Nephron progenitor cell (in vitro differentiated cells): ENCODE measurements at regions not wholly inside any gene's neighbourhood (a gene's known extent, or its start where the extent isn't known, plus 50 kb on each side); places are given as distances from the start of the nearest gene placed in this dataset.

Experiments used
- DNase-seq: peaks from one replicate; pipeline ENCODE4 v3.0.0; 2021
- H3K27ac Mint-ChIP-seq: 2 replicates; pipeline ENCODE4 v1.8.0; 2021; ENCODE audit warnings: mild to moderate bottlenecking, moderate library complexity, mixed read lengths
- H3K27me3 Mint-ChIP-seq: 2 replicates; pipeline ENCODE4 v1.8.0; 2021; ENCODE audit warnings: mild to moderate bottlenecking, low read depth, mixed read lengths; ENCODE audit not compliant: poor library complexity
- H3K36me3 Mint-ChIP-seq: 2 replicates; pipeline ENCODE4 v1.8.0; 2021; ENCODE audit warnings: low read depth, mixed read lengths
- H3K4me1 Mint-ChIP-seq: 2 replicates; pipeline ENCODE4 v1.8.0; 2021; ENCODE audit warnings: mixed read lengths
- H3K4me3 Mint-ChIP-seq: 2 replicates; pipeline ENCODE4 v1.8.0; 2021; ENCODE audit warnings: mild to moderate bottlenecking, moderate library complexity, mixed read lengths
- H3K9me3 Mint-ChIP-seq: 2 replicates; pipeline ENCODE4 v1.8.0; 2021; ENCODE audit warnings: mild to moderate bottlenecking, moderate library complexity, mixed read lengths
- CTCF ChIP-seq: fragments of 200-600 bp; sonication (generic); IDR thresholded peaks from 2 replicates; pipeline ENCODE4 v1.5.0; 2021; ENCODE audit warnings: antibody characterized with exemption

DNA sequence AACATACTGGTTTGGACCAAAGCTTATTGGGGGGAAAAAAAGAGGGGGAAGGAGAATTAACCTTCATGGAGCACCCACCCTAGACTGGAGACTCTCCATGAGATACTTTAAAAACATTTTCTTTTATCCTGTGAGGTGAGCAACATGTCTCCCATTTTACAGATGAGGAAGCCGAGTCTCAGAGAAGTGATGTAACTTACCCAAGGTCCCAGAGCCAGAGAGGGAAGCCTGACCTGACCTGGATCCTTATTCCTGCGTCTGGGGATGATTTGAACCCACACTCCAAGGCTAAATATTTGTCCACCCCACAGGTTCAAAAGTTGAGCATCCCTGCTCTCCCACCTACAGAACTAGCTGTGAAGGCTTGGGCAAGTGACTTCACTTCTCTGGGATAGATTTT is 137.9 kb upstream of the JUN start:
- no peaks in the 10 kb centered on the region for H3K9me3 Mint-ChIP-seq
- DNase-seq, result no peak
- TF ChIP-seq CTCF, result no peak
- H3K4me1 Mint-ChIP-seq, result peaks cover 24% of the 10 kb centered on the region
- H3K27ac Mint-ChIP-seq, result no peak overlapping the region
- H3K36me3 Mint-ChIP-seq, result no peaks in the 10 kb centered on the region
- peaks cover 4% of the 10 kb centered on the region for H3K27me3 Mint-ChIP-seq
- H3K4me3 Mint-ChIP-seq, result no peak overlapping the region

GRCh38 chr1:58922302-58923089 is 138.6 kb upstream of the JUN start:
- peak overlapping the region; percentile 55 for H3K27ac Mint-ChIP-seq
- peaks cover 30% of the 10 kb centered on the region for H3K4me1 Mint-ChIP-seq
- peak overlapping the region; percentile 4 for H3K4me3 Mint-ChIP-seq
- H3K36me3 Mint-ChIP-seq, result no peaks in the 10 kb centered on the region
- no peak for TF ChIP-seq CTCF
- H3K27me3 Mint-ChIP-seq, result peaks cover 4% of the 10 kb centered on the region
- no peaks in the 10 kb centered on the region for H3K9me3 Mint-ChIP-seq
- no peak for DNase-seq

DNA sequence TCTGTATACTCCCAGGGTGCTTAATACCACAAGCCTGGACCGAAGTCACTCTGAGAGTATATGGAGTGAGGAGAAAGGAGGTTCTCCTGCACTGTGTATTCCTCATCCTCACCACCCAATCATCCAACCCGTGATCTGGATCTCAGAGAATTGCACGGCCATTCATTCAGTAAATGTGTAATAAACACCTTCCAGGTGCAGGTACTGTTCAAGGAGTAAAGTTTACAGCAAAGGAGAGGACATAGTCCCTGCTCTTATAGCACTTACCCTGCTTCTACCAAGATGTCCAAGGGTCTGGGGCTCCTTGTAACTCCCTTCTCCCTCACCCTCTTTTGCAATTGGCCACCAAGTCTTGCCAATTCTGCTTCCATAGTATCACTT is 139.2 kb upstream of the JUN start:
- no peak for DNase-seq
- Mint-ChIP-seq H3K9me3 (no peaks in the 10 kb centered on the region), H3K4me3 (peak overlapping the region; percentile 4), H3K36me3 (no peaks in the 10 kb centered on the region), H3K27me3 (peaks cover 4% of the 10 kb centered on the region), H3K4me1 (peaks cover 31% of the 10 kb centered on the region), H3K27ac (peak overlapping the region; percentile 55)
- no peak for TF ChIP-seq CTCF

DNA sequence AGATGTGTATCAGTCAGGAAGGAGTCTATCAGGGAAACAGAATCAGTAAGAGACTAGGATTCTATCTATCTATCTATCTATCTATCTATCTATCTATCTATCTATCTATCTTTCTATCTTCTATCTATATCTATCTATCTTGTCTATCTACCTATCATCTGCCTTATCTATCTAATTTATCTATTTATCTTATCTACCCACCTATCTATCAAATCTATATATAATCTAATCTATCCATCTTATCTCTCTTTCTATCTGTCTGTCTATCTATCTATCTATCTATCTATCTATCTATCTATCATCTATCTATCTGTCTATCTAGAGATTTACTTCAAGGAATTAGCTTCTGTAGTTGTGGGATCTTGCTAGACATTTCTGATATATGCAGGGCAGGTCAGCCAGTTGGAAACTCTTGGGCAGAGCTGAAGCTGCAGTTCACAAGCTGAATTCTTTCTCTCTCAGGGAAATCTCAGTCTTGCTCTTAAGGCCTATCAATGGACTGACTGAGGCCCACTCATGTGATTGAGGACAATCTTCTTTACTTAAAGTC is 140.2 kb upstream of the JUN start:
- H3K27me3 Mint-ChIP-seq, result peaks cover 5% of the 10 kb centered on the region
- H3K27ac Mint-ChIP-seq, result no peak overlapping the region
- no peak for DNase-seq
- peaks cover 37% of the 10 kb centered on the region for H3K4me1 Mint-ChIP-seq
- H3K4me3 Mint-ChIP-seq, result no peak overlapping the region
- no peaks in the 10 kb centered on the region for H3K36me3 Mint-ChIP-seq
- no peaks in the 10 kb centered on the region for H3K9me3 Mint-ChIP-seq
- no peak for TF ChIP-seq CTCF

DNA sequence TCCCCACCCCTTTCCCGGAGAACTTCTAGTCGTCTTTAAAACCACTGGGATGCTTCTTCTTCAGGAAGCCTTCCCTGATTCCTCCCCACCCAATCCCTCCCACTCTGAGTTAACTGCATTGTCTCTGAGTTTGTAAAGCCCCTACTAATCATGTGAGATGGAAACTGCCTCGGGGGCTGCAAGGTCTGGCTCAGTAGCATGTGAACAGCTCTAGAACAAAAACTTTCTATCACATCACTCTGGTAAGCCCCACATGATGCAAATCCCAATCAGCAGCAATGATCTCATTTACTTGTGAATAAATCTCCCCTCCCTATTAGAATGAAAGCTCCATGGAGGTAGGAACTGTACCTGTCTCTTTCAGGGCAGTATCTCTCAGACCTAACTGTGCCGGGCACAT is 141.0 kb upstream of the JUN start:
- Mint-ChIP-seq H3K4me1 (peaks cover 37% of the 10 kb centered on the region), H3K36me3 (no peaks in the 10 kb centered on the region), H3K27ac (no peak overlapping the region), H3K27me3 (peaks cover 4% of the 10 kb centered on the region), H3K9me3 (no peaks in the 10 kb centered on the region), H3K4me3 (no peak overlapping the region)
- no peak for DNase-seq
- no peak for TF ChIP-seq CTCF

- Mint-ChIP-seq H3K4me1 (peaks cover 39% of the 10 kb centered on the region), H3K27me3 (peaks cover 4% of the 10 kb centered on the region), H3K9me3 (no peaks in the 10 kb centered on the region), H3K36me3 (no peaks in the 10 kb centered on the region), H3K27ac (no peak overlapping the region), H3K4me3 (no peak overlapping the region)
- TF ChIP-seq CTCF, result no peak
- no peak for DNase-seq
Measured at GRCh38 chr1:58925247-58925646, 141.4 kb upstream of the JUN start.
